ENCODE measurements at regions not wholly inside any gene's neighbourhood (a gene's known extent, or its start where the extent isn't known, plus 50 kb on each side); places are given as distances from the start of the nearest gene placed in this dataset.

GRCh38 chr12:83856803-83857202 is 1055.8 kb downstream of the SLC6A15 start:
- TF ChIP-seq, protein P1, sequence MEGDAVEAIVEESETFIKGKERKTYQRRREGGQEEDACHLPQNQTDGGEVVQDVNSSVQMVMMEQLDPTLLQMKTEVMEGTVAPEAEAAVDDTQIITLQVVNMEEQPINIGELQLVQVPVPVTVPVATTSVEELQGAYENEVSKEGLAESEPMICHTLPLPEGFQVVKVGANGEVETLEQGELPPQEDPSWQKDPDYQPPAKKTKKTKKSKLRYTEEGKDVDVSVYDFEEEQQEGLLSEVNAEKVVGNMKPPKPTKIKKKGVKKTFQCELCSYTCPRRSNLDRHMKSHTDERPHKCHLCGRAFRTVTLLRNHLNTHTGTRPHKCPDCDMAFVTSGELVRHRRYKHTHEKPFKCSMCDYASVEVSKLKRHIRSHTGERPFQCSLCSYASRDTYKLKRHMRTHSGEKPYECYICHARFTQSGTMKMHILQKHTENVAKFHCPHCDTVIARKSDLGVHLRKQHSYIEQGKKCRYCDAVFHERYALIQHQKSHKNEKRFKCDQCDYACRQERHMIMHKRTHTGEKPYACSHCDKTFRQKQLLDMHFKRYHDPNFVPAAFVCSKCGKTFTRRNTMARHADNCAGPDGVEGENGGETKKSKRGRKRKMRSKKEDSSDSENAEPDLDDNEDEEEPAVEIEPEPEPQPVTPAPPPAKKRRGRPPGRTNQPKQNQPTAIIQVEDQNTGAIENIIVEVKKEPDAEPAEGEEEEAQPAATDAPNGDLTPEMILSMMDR (IDR thresholded peaks at IDR 0.05) = no peak
- no peak for DNase-seq (ENCODE audit: low spot score in 2 of 2)
- H3K27me3 ChIP-seq = no peaks in the 10 kb centered on the region
- no peak overlapping the region for H3K4me3 ChIP-seq
- intact Hi-C loops (cut with DNase I) = no loop called here
- H3K27ac ChIP-seq = no peak overlapping the region
- no peaks in the 10 kb centered on the region for H3K4me1 ChIP-seq
- H3K36me3 ChIP-seq = no peaks in the 10 kb centered on the region
- no peaks in the 10 kb centered on the region for H3K9me3 ChIP-seq

- Histone ChIP-seq H3K9me3 (no peaks in the 10 kb centered on the region), H3K4me3 (no peak overlapping the region)
- intact Hi-C loops (cut with DNase I) = no loop called here
Measured at GRCh38 chr12:83850531-83850930, 1062.1 kb downstream of the SLC6A15 start.

GRCh38 chr12:83848702-83849101 is 1063.9 kb downstream of the SLC6A15 start:
- Histone ChIP-seq H3K4me1 (no peaks in the 10 kb centered on the region), H3K4me3 (no peak overlapping the region), H3K27me3 (no peaks in the 10 kb centered on the region), H3K27ac (no peak overlapping the region), H3K36me3 (no peaks in the 10 kb centered on the region), H3K9me3 (no peaks in the 10 kb centered on the region)
- intact Hi-C loops (cut with DNase I) = no loop called here
- TF ChIP-seq, protein P1 (IDR thresholded peaks at IDR 0.05) = no peak
- DNase-seq (ENCODE audit: low spot score in 2 of 2) = no peak

More at GRCh38 chr12:83850531-83850930, 1062.1 kb downstream of the SLC6A15 start:
- no peaks in the 10 kb centered on the region for H3K27me3 ChIP-seq
- no peaks in the 10 kb centered on the region for H3K36me3 ChIP-seq
- no peaks in the 10 kb centered on the region for H3K4me1 ChIP-seq
- H3K27ac ChIP-seq = no peak overlapping the region
- TF ChIP-seq, protein P1 (IDR thresholded peaks at IDR 0.05) = no peak
- no peak for DNase-seq (ENCODE audit: low spot score in 2 of 2)

- intact Hi-C loops (cut with DNase I) = no loop called here
- TF ChIP-seq, protein P1 (IDR thresholded peaks at IDR 0.05) = no peak
- Histone ChIP-seq H3K4me3 (no peak overlapping the region), H3K27ac (no peak overlapping the region), H3K27me3 (no peaks in the 10 kb centered on the region), H3K4me1 (no peaks in the 10 kb centered on the region), H3K36me3 (no peaks in the 10 kb centered on the region), H3K9me3 (no peaks in the 10 kb centered on the region)
- no peak for DNase-seq (ENCODE audit: low spot score in 2 of 2)
Measured at GRCh38 chr12:83843541-83843940, 1069.1 kb downstream of the SLC6A15 start.

DNA sequence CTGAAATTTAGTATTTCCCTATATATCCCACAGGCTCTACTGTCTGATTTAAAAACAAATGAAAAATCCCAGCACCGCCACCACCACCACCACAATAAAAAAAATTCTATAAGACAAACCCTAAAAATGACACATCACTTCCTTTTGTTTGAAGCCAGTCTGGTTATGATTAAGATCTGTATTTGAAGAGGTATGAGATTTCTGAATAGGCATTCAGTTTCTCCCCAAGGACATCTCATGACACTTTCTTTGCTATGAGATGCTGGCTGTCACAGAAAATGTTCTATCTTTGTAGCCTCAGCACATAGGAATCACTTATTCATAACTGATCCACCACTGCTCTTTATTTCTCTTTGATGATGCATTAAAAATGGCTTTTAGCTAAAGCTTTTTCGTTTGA is 1071.0 kb downstream of the SLC6A15 start:
- H3K27ac ChIP-seq = no peak overlapping the region
- H3K4me1 ChIP-seq = no peaks in the 10 kb centered on the region
- no peaks in the 10 kb centered on the region for H3K27me3 ChIP-seq
- intact Hi-C loops (cut with DNase I) = no loop called here
- H3K9me3 ChIP-seq = no peaks in the 10 kb centered on the region
- H3K36me3 ChIP-seq = no peaks in the 10 kb centered on the region
- no peak overlapping the region for H3K4me3 ChIP-seq
- TF ChIP-seq, protein P1 (IDR thresholded peaks at IDR 0.05) = no peak
- DNase-seq (ENCODE audit: low spot score in 2 of 2) = no peak

DNA sequence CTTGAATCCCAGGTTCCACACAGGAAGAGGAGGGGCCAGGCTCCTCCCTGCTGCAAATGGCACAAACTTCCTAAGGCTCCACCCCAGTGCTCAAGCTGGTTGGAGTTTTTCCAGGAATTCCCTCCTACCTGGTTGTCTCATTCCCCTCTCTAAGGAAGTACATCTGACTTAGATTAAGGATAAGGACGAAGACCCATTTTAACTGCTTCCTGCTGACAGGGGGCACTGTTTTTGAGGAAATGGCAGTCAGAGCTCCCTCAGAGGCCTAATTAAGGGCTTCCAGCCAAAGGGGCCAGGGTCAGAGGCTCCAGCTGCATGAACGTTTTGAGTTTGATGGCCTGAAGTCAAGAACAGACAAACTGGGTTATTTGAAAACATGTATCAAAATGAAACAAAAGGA is 1084.7 kb downstream of the SLC6A15 start:
- no peaks in the 10 kb centered on the region for H3K27me3 ChIP-seq
- no peak overlapping the region for H3K27ac ChIP-seq
- intact Hi-C loops (cut with DNase I) = no loop called here
- TF ChIP-seq, protein P1 (IDR thresholded peaks at IDR 0.05) = no peak
- H3K36me3 ChIP-seq = no peaks in the 10 kb centered on the region
- H3K4me1 ChIP-seq = no peaks in the 10 kb centered on the region
- H3K9me3 ChIP-seq = no peaks in the 10 kb centered on the region
- no peak for DNase-seq (ENCODE audit: low spot score in 2 of 2)
- no peak overlapping the region for H3K4me3 ChIP-seq

Data from ascending aorta (tissue), 2 donors.